Thyroid gland (tissue), 4 donors: ENCODE measurements at regions not wholly inside any gene's neighbourhood (a gene's known extent, or its start where the extent isn't known, plus 50 kb on each side); places are given as distances from the start of the nearest gene placed in this dataset.

ENCODE experiments used
- DNase-seq, 2 donors: peaks; one replicate each; pipeline ENCODE4 v3.0.0-alpha.2; 2019
- H3K27ac ChIP-seq, 3 donors: fragments of 200-600 bp; sonication (generic); 1 replicate in 2 of 3; 2 replicates in 1 of 3; pipeline ENCODE4 v1.5.1; 2016 to 2019; ENCODE audit warnings: mild to moderate bottlenecking in 1 of 3, moderate library complexity in 1 of 3
- H3K27me3 ChIP-seq: fragments of 200-600 bp; sonication (generic); one replicate; pipeline ENCODE4 v1.5.1; 2019
- H3K36me3 ChIP-seq, 2 donors: fragments of 200-600 bp; sonication (generic); one replicate each; pipeline ENCODE4 v1.5.1; 2016 to 2019
- H3K4me1 ChIP-seq, 2 donors: fragments of 200-600 bp; sonication (generic); one replicate each; pipeline ENCODE4 v1.5.1; 2017 to 2019
- H3K4me3 ChIP-seq, 3 donors: fragments of 200-600 bp; sonication (generic); replicated peaks in 1 of 3; 1 replicate in 2 of 3; 2 replicates in 1 of 3; pipeline ENCODE4 v1.5.1; 2016; ENCODE audit warnings: mild to moderate bottlenecking in 1 of 3
- H3K9me3 ChIP-seq: fragments of 200-600 bp; sonication (generic); one replicate; pipeline ENCODE4 v1.5.1; 2017
- CTCF ChIP-seq, 6 experiments: fragments of 200-600 bp in 3 of 6; fragments of 450-650 bp in 3 of 6; sonication (generic) in 3 of 6; IDR thresholded peaks; one replicate each; pipeline ENCODE4 v1.5.1; 2016 to 2019; ENCODE audit warnings: antibody characterized with exemption in 6 of 6, mild to moderate bottlenecking in 2 of 6, inconsistent platforms in 1 of 6, moderate library complexity in 1 of 6
- POLR2A ChIP-seq, 2 donors: fragments of 450-650 bp; IDR thresholded peaks; one replicate each; pipeline ENCODE4 v1.6.1; 2017; ENCODE audit warnings: antibody characterized with exemption in 2 of 2, mild to moderate bottlenecking in 2 of 2, moderate library complexity in 1 of 2
- WGBS, 2 donors: methylation state at CpG; one replicate each; pipeline ENCODE4 v1.1.5; 2017; 5-methylcytosine and 5-hydroxymethylcytosine counted together
- intact Hi-C: fragments of 100-400 bp; cut with DNase I; formaldehyde crosslinking; loops from one replicate; pipeline ENCODE4 v1.15.1; 2023

- Histone ChIP-seq H3K36me3 (no peaks in the 10 kb centered on the region), H3K4me1 (no peaks in the 10 kb centered on the region), H3K27me3 (no peaks in the 10 kb centered on the region), H3K27ac (no peak overlapping the region), H3K9me3 (no peaks in the 10 kb centered on the region), H3K4me3 (no peak overlapping the region)
- TF ChIP-seq CTCF (IDR thresholded peaks at IDR 0.05) (no peak), POLR2A (IDR thresholded peaks at IDR 0.05) (no peak)
- 41 to 57% methylated on average over 3 of the region's 3 CpGs for WGBS, 2 donors
- intact Hi-C loops, result no loop called here
- DNase-seq, result no peak
Measured at GRCh38 chr4:18533262-18533775, 511.8 kb upstream of the LCORL start.

GRCh38 chr4:18531731-18532130, 510.2 kb upstream of the LCORL start:
- 84% methylated on average over 4 of the region's 4 CpGs for WGBS, 2 donors
- H3K4me3 ChIP-seq, result no peak overlapping the region
- TF ChIP-seq CTCF (IDR thresholded peaks at IDR 0.05) (no peak), POLR2A (IDR thresholded peaks at IDR 0.05) (no peak)
- DNase-seq, result no peak
- H3K27ac ChIP-seq, result no peak overlapping the region
- H3K9me3 ChIP-seq, result no peaks in the 10 kb centered on the region
- no peaks in the 10 kb centered on the region for H3K27me3 ChIP-seq
- intact Hi-C loops, result no loop called here
- H3K4me1 ChIP-seq, result no peaks in the 10 kb centered on the region
- no peaks in the 10 kb centered on the region for H3K36me3 ChIP-seq

- DNase-seq, result no peak
- Histone ChIP-seq H3K36me3 (no peaks in the 10 kb centered on the region), H3K27ac (no peak overlapping the region), H3K27me3 (no peaks in the 10 kb centered on the region), H3K4me3 (no peak overlapping the region), H3K9me3 (no peaks in the 10 kb centered on the region), H3K4me1 (no peaks in the 10 kb centered on the region)
- TF ChIP-seq POLR2A (IDR thresholded peaks at IDR 0.05), result no peak
- no peak for TF ChIP-seq CTCF (IDR thresholded peaks at IDR 0.05)
- intact Hi-C loops, result no loop called here
Measured at GRCh38 chr4:18529482-18529881, 507.9 kb upstream of the LCORL start.

- Histone ChIP-seq H3K27ac (no peak overlapping the region), H3K27me3 (no peaks in the 10 kb centered on the region), H3K9me3 (no peaks in the 10 kb centered on the region), H3K4me3 (no peak overlapping the region), H3K36me3 (no peaks in the 10 kb centered on the region), H3K4me1 (no peaks in the 10 kb centered on the region)
- intact Hi-C loops, result no loop called here
- TF ChIP-seq CTCF (IDR thresholded peaks at IDR 0.05) (no peak), POLR2A (IDR thresholded peaks at IDR 0.05) (no peak)
- 90 to 97% methylated on average over 4 of the region's 4 CpGs for WGBS, 2 donors
- no peak for DNase-seq
Measured at GRCh38 chr4:18524667-18525066, 503.1 kb upstream of the LCORL start.

- H3K9me3 ChIP-seq, result no peaks in the 10 kb centered on the region
- H3K27me3 ChIP-seq, result no peaks in the 10 kb centered on the region
- 10 to 16% methylated on average over 3 of the region's 3 CpGs for WGBS, 2 donors
- intact Hi-C loops, result no loop called here
- H3K36me3 ChIP-seq, result no peaks in the 10 kb centered on the region
- no peak for DNase-seq
- no peak overlapping the region for H3K27ac ChIP-seq
- H3K4me1 ChIP-seq, result no peaks in the 10 kb centered on the region
- no peak overlapping the region for H3K4me3 ChIP-seq
- TF ChIP-seq CTCF (IDR thresholded peaks at IDR 0.05), result no peak
- no peak for TF ChIP-seq POLR2A (IDR thresholded peaks at IDR 0.05)
Measured at GRCh38 chr4:18518098-18518497, 496.5 kb upstream of the LCORL start.
